HG03575 (cell line): ENCODE measurements at regions not wholly inside any gene's neighbourhood (a gene's known extent, or its start where the extent isn't known, plus 50 kb on each side); places are given as distances from the start of the nearest gene placed in this dataset.

Experiments used
- ATAC-seq: cut with Tn5 transposase; IDR thresholded peaks from one replicate; pipeline ENCODE4 v1.9.1; 2021; ENCODE audit not compliant: unreplicated experiment, insufficient number of reproducible peaks, low FRiP score; ENCODE audit errors: extremely low read depth

DNA sequence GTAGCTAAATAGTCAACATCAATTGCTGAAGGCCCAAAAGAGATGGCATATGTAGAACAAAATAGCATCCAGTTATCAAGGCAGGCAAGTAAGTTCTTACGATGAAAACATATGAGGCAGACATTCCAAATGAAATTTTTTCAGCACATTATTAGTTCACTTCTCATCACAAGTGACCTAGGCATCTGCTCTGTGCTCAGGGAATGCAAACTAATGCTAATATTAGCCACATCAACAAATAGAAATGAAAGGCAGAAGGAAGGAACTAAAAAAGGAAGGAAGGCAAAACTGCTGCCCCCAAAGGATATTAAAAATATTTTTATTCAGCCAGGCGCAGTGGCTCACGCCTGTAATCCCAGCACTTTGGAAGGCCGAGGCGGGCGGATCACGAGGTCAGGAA is 51.2 kb upstream of the ROCK1 start:
- ATAC-seq, result no peak

DNA sequence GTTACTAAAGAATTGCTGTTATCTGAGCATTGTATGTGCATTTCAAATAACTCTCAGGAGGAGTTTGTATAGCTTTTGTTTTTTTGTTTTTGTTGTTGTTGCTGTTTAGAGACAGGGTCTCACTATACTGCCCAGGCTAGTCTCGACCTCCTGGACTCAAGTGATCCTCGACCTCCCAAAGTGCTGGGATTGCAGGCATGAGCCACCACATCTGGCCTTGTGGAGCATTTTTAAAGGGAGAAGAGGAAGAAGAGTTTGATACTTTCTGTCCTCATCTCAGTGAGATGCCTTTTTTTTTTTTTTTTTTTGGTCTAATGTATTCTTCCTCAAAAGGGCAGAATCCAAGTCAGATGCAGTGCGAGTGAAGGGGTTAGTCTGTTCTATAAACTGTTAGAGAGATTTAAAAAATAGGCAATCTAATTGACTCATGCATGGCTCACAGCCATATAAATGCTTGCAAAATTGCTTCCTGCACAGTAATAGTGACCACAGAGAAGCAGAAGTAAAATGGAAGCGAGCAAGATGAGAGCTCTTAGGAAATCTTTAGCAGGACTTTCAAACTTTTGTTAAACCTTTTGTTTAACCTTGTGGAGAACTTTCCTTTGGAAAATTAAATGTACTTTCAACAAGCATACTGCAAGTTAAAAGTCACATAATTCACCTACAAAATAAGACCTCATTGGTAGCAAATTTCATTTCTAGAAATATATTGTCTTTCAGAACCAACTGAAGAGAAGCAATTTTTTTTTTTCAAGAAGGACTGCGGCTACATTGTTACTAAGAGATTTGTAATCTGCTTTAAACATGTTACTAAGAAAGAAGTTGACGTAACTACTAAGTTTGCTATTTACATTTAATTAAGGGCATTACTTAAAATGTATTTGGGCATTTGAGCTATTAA is 52.3 kb upstream of the ROCK1 start:
- ATAC-seq, result no peak

DNA sequence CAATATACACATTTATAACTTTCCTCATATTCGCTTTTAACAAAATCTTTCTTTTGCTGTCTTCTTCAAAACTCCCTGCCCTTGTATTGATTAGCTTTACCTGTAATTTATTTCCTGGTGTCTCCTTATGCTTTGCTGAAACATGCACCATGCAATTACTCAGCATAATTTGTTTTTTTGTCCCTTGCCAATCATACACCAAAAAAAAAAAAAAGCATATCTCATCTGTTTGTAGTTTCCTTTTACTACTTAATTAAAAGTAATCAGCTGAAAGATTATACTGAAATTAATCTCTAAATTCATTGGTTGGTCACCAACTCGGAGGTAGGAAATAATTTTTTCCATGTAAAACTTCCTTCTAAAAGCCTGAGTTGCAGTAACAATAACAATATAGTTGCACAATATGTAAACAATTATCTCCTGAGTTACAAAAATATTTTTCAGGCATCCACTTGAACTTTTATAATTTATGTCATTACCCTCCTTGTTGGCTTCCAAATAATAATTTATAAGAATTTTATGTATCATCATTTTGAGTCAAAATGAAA is 53.0 kb upstream of the ROCK1 start:
- ATAC-seq, result no peak

DNA sequence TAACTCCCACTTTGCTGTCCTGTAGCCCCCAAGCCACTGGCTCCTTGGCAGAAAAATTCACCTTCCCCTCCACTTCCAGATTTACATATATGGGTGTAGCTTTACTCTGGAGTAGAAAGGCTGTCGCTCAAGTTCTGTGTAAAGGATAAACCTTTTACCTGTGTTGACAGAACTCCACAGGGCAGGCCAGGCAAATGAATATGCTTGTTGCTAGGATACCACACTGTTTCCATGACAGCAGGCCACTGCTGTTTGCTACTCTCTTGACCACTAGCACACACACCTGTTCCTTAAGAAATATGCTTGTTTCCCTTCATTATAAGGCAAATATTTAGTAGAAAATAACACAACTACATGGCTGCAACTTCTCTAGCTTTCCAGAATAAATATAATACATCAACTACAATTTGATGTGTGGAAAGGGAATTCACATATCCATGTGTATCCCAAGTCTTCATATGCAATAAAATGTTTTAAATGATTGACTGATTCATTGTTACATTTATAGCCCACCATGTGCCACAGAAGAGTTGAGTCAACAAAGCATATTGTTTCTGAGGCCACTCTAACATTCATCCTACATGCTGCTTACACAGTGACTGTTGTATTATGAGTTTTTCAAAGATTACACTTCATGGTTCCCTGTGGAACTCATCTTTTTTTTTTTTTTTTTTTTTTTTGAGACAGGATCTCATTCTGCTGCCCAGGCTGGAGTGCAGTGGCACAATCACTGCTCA is 56.2 kb upstream of the ROCK1 start:
- no peak for ATAC-seq

DNA sequence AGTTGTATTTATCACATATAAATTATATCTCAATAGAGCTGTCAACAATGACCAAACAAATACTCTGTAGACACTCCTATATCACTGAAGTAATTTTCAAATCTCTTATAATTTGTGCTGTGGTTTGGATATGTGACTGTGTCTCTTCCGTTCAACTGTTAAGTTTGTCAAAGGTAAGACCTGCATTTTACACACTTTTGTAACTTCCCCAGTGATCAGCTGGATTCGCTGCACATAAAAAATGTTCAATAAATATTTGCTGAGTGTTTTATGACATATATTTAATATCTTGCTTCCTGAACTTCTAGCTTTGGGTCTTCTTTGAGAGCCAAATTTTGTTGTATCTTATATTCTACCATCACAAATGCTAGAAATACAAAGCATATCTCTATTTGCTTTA is 57.3 kb upstream of the ROCK1 start:
- ATAC-seq, result no peak

DNA sequence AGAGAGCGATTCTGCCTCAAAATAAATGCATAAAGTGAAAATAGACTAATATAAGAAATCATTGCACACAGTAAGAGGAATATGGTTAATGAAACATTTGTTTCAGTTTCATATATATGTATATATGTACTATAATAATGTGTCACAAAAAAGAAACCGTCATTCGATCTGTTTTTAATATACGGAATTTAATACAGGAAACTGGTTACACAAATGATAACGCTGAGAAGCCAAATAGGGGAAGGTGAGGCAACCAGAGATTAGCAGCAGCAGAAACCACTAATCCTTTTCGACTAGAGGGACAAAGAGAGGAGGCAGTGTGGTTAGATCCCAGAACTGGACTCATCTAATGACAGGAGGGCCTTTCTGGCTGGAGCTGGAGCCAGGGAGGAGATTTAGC is 64.2 kb upstream of the GREB1L start:
- ATAC-seq, result no peak

DNA sequence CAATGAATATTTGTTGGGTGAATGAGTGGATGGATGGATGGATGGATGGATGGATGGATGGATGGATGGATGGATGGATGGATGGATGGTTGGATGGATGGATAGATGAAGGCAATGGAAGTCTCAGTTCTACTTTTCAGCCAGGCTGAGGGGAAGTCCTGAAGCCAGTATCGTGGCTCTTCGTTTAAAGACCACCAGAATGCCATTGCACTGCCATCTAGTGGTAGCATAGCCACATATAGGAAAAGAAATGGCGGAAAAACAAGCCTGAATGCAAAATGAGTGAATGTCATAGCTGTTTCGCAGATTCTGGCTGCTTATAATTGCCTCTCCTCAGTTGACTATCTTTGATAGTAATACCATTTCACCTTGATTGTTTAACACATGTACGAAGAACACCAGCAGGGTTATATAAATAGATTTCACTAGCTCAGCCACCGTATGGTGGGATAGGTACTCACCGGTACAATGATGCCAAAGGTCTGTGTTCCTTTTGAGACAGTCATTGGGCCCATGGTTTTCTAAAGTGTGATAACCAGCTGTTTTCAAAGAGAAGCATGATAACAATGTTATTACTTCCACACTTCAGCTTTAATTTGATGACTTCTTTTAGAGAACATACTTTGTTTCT is 62.3 kb upstream of the GREB1L start:
- ATAC-seq, result peak; percentile 50

DNA sequence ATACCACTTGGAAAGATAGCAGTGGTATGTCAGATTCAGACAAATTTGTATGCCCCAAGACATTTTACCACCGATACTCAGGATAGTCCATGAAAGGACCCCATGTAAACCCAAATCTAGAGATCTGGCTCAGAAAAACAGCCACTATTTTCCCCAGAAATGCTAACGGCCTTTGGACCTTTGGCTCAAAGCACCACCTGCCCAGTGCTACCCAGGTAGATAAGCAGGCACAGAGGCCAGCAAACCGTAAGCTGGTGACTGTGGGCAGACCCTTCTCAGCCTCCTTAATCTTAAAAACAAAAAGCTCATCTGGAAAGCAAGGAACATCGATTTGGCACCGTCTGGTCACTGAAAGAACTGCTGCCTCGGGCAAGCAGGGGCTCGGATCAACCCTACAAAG is 61.4 kb upstream of the GREB1L start:
- no peak for ATAC-seq

DNA sequence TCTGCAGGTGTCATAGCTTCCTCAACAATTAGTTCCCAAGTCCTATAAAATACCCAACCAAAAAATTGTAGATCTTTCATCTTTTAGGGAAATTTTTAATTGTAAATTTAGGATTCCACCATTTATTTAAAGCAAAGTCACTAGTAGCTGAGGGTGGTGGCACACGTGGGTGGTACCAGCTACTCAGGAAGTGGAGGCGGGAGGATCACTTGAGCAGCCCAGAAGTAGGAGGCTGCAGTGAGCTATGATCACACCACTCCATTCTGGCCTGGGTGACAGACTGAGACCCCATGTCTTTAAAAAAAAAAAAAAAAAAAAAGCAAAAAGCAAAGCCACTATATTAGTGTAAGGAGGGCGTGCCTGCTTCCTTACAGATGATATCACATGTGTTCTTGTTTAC is 60.3 kb upstream of the GREB1L start:
- no peak for ATAC-seq

DNA sequence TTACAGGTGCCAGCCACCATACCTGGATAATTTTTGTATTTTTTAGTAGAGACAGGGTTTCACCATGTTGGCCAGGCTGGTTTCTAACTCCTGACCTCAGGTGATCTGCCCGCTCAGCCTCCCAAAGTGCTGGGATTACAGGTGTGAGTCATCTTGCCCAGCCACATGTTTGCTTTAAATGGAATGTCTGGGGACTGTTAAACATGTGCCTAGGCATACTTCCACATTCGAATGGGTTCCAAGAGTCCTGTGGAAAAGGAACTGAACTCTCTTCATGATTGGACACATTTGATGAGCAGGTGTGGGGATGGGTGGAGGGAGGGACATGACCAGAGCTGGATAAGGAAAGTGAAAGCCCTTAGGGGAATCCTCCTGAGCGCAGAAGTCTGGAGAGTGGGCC is 58.4 kb upstream of the GREB1L start:
- ATAC-seq, result no peak

DNA sequence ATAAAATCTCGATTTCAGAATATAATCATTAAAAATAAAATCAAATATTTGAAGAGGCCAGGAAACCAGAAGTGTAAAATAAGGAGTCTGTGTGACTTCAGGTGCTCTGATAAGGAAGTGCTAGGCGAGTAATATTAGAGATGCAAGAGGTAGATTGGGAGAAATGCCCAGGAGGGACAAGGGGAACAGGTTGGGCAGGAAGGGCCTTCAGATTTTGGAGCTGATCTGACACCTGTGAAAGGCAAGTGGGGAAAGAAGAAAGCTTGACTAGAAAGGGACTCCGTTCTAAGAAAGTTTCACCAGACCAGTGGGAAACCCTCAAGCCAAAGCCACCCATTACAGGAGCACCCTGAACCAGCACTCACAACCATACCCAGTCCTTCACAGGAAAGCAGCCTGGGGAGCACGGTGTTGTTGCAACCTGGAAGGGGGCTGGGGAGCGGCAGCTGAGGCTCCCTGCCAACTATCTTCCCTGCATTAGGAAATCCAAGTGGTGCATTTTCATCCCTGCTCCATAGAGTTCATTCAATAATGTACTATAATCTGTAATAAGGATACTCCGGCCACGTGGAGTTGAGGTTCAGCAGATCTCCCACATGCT is 57.5 kb upstream of the GREB1L start:
- no peak for ATAC-seq

DNA sequence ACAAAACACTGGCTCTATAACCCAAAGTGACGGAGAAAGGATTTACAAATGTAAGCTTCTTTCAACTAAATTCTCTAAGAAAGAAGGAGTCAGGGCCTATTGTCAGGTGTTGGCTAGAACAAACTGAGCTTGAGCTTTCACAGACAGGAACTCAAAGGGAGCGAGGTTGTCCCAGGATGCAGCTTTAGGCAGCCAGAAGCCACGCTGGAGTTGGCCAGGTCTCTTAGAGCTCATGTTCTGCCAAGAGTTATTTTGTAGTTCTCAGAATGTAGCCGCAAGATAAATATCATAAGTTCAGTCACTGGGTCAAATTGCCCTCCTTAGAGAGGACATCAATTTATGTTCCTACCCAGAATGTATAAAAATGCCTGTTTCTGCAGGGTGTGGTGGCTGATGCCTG is 54.1 kb upstream of the GREB1L start:
- no peak for ATAC-seq

DNA sequence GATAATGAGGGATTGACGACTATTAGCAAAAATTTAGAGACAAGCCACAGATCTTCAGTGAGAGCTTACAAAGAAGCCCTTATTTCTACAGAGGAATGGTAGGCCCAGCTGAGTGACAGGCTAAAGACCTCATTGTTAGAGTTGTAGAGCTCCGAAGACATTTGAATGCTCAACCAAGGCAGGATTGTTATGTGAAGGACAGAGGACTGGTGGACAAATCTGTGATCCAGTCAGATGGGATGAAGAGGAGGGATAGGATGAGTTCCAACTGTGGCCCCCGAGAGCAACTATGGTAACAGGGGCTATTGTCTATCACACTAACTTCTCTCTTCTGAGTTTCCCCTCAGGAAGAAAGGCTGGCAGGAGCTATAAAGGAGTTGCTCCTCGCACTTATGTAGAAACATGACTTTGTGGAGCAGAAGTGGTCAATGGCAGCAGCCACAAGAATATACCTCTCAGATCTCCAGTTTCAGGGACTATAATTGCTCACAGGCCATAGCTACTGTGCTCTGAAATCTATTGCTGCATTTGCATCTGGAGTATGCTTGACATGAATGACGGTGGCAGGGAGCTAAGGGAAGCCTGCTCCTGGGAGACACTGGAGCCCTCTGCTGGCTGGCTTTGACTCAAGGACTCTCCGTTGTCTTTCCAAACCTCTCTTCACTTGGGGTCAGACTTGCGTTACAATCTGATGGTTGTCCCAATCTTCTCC is 50.3 kb upstream of the GREB1L start:
- ATAC-seq, result no peak
